ENCODE measurements at regions not wholly inside any gene's neighbourhood (a gene's known extent, or its start where the extent isn't known, plus 50 kb on each side); places are given as distances from the start of the nearest gene placed in this dataset.

GRCh38 chr14:71492346-71492745 lies 439.9 kb upstream of the RGS6 start:
- H3K4me3 ChIP-seq (ENCODE audit: extremely low read depth, insufficient read depth, low read length, poor library complexity, severe bottlenecking) = no peak overlapping the region

DNA sequence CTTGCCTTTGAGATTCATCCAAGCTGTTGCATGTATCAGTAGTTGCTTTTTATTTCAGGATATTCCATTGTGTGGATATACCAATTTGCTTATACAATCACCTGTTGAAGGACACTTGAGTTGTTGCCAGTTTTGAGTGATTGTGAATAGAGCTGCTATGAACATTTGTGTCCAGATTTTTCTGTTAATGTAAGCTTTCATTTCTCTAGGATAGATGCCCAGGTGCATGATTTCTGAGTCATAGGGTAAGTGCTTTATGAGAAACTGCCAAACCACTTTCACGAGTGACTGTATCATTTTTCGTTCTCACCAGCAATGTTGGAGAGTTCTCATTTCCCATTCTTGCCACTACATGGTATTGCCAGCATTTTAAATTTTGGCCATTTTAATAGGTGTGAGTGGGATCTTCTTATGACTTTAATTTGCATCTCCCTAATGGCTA lies 434.6 kb upstream of the RGS6 start:
- 92% methylated on average over 2 of the region's 2 CpGs; no CpG with 5 or more reads in 1 of the 2 experiments for WGBS, 2 experiments (ENCODE audit: insufficient coverage in 2 of 2)

More at GRCh38 chr14:71492346-71492745, 439.9 kb upstream of the RGS6 start:
- 89 to 100% methylated on average over 2 to 4 of the region's 5 CpGs for WGBS, 2 experiments (ENCODE audit: insufficient coverage in 2 of 2)
- Histone ChIP-seq H3K9me3 (ENCODE audit: control insufficient read depth, low read length) (no peaks in the 10 kb centered on the region), H3K27ac (ENCODE audit: low read depth, low read length, severe bottlenecking) (no peak overlapping the region), H3K36me3 (ENCODE audit: control insufficient read depth, insufficient read depth, low read length) (no peaks in the 10 kb centered on the region), H3K4me1 (ENCODE audit: control insufficient read depth, insufficient read depth, low read length, poor library complexity, severe bottlenecking) (peaks cover 16% of the 10 kb centered on the region)

DNA sequence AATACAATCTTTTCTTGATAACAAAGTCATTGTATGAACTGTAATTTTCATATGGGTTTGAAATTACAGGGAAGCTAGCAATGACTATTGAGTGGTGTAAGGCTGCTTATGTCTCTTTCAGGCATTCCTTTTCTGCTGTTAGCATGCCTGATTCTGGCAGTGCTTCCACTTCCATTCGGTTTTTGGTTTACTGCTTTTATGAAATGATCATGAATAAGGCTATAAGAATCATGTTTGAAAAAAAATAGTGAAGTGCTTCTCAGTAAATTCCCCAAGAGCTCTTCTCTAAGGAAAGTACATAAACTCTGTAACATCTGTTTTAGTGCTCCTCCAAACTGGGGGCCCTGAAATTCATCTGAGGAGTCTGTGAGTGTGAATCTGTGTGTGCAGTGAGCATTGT lies 434.0 kb upstream of the RGS6 start:
- H3K9me3 ChIP-seq (ENCODE audit: control insufficient read depth, low read length) = no peaks in the 10 kb centered on the region
- H3K4me3 ChIP-seq (ENCODE audit: extremely low read depth, insufficient read depth, low read length, poor library complexity, severe bottlenecking) = no peak overlapping the region
- H3K27ac ChIP-seq (ENCODE audit: low read depth, low read length, severe bottlenecking) = no peak overlapping the region
- 67% methylated on average over 1 of the region's 1 CpG; no CpG with 5 or more reads in 1 of the 2 experiments for WGBS, 2 experiments (ENCODE audit: insufficient coverage in 2 of 2)
- no peaks in the 10 kb centered on the region for H3K4me1 ChIP-seq (ENCODE audit: control insufficient read depth, insufficient read depth, low read length, poor library complexity, severe bottlenecking)
- no peaks in the 10 kb centered on the region for H3K36me3 ChIP-seq (ENCODE audit: control insufficient read depth, insufficient read depth, low read length)

More for the DNA sequence above, 434.6 kb upstream of the RGS6 start:
- Histone ChIP-seq H3K36me3 (ENCODE audit: control insufficient read depth, insufficient read depth, low read length) (no peaks in the 10 kb centered on the region), H3K27ac (ENCODE audit: low read depth, low read length, severe bottlenecking) (no peak overlapping the region), H3K4me1 (ENCODE audit: control insufficient read depth, insufficient read depth, low read length, poor library complexity, severe bottlenecking) (no peaks in the 10 kb centered on the region), H3K9me3 (ENCODE audit: control insufficient read depth, low read length) (no peaks in the 10 kb centered on the region), H3K4me3 (ENCODE audit: extremely low read depth, insufficient read depth, low read length, poor library complexity, severe bottlenecking) (no peak overlapping the region)

DNA sequence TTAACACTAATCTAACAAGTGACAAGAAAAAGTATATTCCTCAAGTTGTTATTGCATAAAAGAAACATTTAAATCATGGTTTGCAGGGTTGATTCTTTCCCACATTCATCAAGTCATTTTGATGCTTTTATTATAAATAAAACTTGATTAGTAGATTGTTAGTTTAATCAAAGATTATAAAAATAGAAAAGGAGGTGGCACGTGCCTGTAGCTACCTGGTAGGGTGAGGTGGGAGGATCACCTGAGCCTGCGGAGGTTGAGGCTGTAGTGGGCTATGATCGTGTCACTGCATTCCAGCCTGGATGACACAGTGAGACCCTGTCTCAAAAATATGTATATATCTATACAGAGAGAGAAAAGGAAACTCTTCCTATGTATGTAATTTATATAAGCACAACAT lies 433.2 kb upstream of the RGS6 start:
- H3K4me1 ChIP-seq (ENCODE audit: control insufficient read depth, insufficient read depth, low read length, poor library complexity, severe bottlenecking) = no peaks in the 10 kb centered on the region
- H3K9me3 ChIP-seq (ENCODE audit: control insufficient read depth, low read length) = no peaks in the 10 kb centered on the region
- H3K4me3 ChIP-seq (ENCODE audit: extremely low read depth, insufficient read depth, low read length, poor library complexity, severe bottlenecking) = no peak overlapping the region
- H3K36me3 ChIP-seq (ENCODE audit: control insufficient read depth, insufficient read depth, low read length) = no peaks in the 10 kb centered on the region
- 89 to 100% methylated on average over 1 to 2 of the region's 3 CpGs for WGBS, 2 experiments (ENCODE audit: insufficient coverage in 2 of 2)
- H3K27ac ChIP-seq (ENCODE audit: low read depth, low read length, severe bottlenecking) = no peak overlapping the region

DNA sequence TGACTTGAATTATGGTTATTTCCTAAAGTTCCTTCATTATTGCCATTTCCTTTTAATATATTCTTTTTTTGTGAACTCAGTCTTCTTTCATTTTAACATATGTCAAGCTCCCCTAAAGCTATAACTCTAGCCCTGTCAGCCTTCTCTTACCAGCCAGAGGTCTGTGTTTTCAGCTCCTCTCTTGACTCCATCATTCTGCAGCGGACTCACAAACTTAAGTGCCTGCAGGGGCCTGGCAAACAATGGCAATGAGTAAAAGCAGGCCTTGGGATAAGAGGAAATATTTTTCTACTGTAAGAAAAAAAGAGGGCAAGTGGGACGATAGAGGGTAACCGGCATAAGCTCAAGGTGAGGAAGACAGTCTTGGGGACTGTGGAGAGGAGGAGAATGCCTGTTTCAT lies 424.5 kb upstream of the RGS6 start:
- Histone ChIP-seq H3K9me3 (ENCODE audit: control insufficient read depth, low read length) (no peaks in the 10 kb centered on the region), H3K27ac (ENCODE audit: low read depth, low read length, severe bottlenecking) (no peak overlapping the region), H3K36me3 (ENCODE audit: control insufficient read depth, insufficient read depth, low read length) (peaks cover under 1% of the 10 kb centered on the region), H3K4me3 (ENCODE audit: extremely low read depth, insufficient read depth, low read length, poor library complexity, severe bottlenecking) (no peak overlapping the region), H3K4me1 (ENCODE audit: control insufficient read depth, insufficient read depth, low read length, poor library complexity, severe bottlenecking) (no peaks in the 10 kb centered on the region)
- WGBS, 2 experiments (ENCODE audit: insufficient coverage in 2 of 2) = 93 to 100% methylated on average over 3 of the region's 3 CpGs

DNA sequence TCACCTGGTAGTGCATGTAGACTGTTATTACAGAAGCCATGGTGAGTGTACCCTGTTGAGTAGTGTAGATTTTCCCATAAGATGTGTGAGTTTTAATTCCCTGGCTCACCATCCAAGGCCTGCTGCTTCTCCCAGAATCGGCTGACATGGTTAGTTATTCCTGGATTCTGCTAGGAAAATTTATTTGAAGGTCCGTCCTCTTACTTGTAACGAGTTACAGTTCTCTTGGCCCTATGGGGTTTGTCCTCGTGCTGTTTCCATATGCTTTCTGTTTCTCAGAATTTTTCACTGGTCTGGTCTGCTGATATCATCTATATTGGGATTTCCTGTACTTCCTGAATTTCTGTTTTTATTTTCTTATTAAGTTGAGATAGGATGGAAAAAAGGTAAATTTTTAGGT lies 423.3 kb upstream of the RGS6 start:
- Histone ChIP-seq H3K9me3 (ENCODE audit: control insufficient read depth, low read length) (no peaks in the 10 kb centered on the region), H3K36me3 (ENCODE audit: control insufficient read depth, insufficient read depth, low read length) (peaks cover 7% of the 10 kb centered on the region), H3K27ac (ENCODE audit: low read depth, low read length, severe bottlenecking) (no peak overlapping the region), H3K4me3 (ENCODE audit: extremely low read depth, insufficient read depth, low read length, poor library complexity, severe bottlenecking) (no peak overlapping the region), H3K4me1 (ENCODE audit: control insufficient read depth, insufficient read depth, low read length, poor library complexity, severe bottlenecking) (no peaks in the 10 kb centered on the region)
- WGBS, 2 experiments (ENCODE audit: insufficient coverage in 2 of 2) = 85 to 93% methylated on average over 3 to 4 of the region's 4 CpGs

DNA sequence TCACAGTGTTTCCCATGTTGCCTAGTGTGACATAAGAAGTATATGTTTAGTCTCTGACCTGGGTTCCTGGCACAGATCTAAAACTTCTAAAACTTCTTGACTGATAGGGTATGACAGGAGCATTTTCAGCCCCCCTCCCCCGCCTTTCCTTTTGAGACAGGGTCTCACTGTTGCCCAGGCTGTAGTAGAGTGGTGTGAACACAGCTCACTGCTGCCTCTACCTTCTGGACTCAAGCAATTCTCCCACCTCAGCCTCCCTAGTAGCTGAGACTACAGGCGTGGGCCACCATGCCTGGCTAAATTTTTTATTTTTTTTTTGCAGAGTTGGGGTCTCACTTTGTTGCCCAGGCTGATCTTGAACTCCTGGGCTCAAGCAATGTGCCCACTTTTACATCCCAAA lies 421.1 kb upstream of the RGS6 start:
- no peak overlapping the region for H3K27ac ChIP-seq (ENCODE audit: low read depth, low read length, severe bottlenecking)
- H3K9me3 ChIP-seq (ENCODE audit: control insufficient read depth, low read length) = no peaks in the 10 kb centered on the region
- peaks cover 7% of the 10 kb centered on the region for H3K36me3 ChIP-seq (ENCODE audit: control insufficient read depth, insufficient read depth, low read length)
- H3K4me3 ChIP-seq (ENCODE audit: extremely low read depth, insufficient read depth, low read length, poor library complexity, severe bottlenecking) = no peak overlapping the region
- WGBS, 2 experiments (ENCODE audit: insufficient coverage in 2 of 2) = no CpG with 5 or more reads among the region's 2 CpGs
- no peaks in the 10 kb centered on the region for H3K4me1 ChIP-seq (ENCODE audit: control insufficient read depth, insufficient read depth, low read length, poor library complexity, severe bottlenecking)

DNA sequence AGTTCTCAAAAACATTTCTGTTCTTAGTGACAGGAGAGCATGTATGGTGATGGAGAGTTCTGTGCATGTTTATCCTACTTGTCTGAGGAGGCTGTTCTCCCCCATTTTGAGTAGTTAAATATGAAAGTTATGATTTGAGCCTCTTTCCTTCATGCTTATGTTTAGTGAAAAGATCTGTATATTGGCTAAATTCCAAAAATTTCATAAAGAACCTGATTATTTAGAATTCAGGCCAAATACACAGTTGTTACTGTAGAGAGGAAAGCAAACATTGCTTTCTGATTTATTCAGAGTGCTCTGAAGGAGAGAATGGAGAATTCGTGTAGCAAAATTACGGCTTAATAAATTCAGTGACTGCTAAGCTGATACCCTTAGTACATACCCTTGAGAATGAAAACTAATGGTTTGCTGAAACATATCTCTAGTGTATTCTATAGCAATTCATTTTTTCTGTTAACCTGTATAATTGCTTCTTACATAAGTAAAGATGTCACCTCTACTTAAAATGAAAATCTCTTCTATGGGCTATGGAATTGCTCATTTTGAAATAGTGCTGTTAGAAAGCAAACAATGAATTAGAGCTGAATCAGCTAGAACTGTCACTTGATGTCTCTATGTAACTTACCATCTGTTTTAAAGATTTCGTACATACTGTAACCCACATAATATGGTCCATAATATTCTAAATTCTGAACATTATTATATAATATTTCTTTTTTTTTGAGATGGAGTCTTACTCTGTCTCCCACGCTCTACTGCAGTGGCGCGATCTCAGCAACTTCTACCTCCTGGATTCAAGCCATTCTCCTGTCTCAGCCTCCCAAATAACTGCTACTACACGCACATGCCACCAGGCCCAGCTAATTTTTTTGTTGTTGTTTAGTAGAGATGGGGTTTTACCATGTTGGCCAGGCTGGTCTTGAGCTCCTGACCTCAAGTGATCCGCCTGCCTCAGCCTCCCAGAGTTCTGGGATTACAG lies 417.0 kb upstream of the RGS6 start:
- H3K9me3 ChIP-seq (ENCODE audit: control insufficient read depth, low read length) = peaks cover 3% of the 10 kb centered on the region
- no peaks in the 10 kb centered on the region for H3K4me1 ChIP-seq (ENCODE audit: control insufficient read depth, insufficient read depth, low read length, poor library complexity, severe bottlenecking)
- 93 to 100% methylated on average over 2 of the region's 8 CpGs for WGBS, 2 experiments (ENCODE audit: insufficient coverage in 2 of 2)
- H3K4me3 ChIP-seq (ENCODE audit: extremely low read depth, insufficient read depth, low read length, poor library complexity, severe bottlenecking) = no peak overlapping the region
- H3K36me3 ChIP-seq (ENCODE audit: control insufficient read depth, insufficient read depth, low read length) = peaks cover 11% of the 10 kb centered on the region
- H3K27ac ChIP-seq (ENCODE audit: low read depth, low read length, severe bottlenecking) = no peak overlapping the region

DNA sequence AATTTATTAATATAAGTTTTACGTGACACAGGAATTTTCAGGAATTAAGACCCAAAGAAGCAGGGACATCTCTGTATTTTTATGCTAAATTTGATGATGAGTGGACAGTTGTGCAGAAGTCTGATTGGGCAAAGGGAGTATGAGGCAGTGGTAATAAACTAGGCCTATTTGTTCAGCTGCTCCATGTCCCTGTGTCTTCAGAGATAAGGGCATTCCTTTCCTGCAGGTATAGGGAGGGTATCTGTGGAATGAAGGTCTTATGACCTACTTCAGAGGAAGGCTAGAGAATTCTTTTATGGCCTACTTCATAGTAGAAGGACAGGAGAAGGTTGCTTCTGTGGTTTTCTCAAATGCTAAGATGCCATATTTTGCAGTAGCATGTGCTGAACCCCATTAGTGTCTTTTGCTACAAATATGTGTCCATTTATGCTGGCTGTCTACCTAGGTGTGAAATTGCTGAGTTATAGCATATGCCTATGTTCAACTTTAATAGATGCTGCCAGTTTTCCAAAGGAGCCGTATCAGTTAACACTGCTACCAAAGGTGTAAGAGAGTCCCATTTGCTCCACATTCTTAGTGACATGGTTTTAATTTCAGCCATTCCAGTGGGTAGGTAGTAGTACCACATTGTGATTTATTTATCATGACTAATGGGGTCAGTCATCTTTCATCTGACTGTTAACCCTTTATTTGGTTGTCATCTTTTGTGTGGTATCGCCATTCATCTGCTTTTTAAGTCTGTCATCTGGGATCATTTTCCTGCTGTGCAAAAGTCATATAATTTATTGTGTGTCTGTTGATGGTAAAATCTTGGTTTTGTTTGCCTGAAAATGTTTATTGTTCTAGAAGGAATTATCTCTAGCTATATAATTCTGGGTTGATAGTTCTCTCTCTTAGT lies 410.7 kb upstream of the RGS6 start:
- peaks cover 4% of the 10 kb centered on the region for H3K36me3 ChIP-seq (ENCODE audit: control insufficient read depth, insufficient read depth, low read length)
- 91 to 100% methylated on average over 2 to 3 of the region's 3 CpGs for WGBS, 2 experiments (ENCODE audit: insufficient coverage in 2 of 2)
- peaks cover 3% of the 10 kb centered on the region for H3K9me3 ChIP-seq (ENCODE audit: control insufficient read depth, low read length)
- no peak overlapping the region for H3K4me3 ChIP-seq (ENCODE audit: extremely low read depth, insufficient read depth, low read length, poor library complexity, severe bottlenecking)
- H3K27ac ChIP-seq (ENCODE audit: low read depth, low read length, severe bottlenecking) = no peak overlapping the region
- H3K4me1 ChIP-seq (ENCODE audit: control insufficient read depth, insufficient read depth, low read length, poor library complexity, severe bottlenecking) = no peaks in the 10 kb centered on the region

- no peak overlapping the region for H3K4me3 ChIP-seq (ENCODE audit: extremely low read depth, insufficient read depth, low read length, poor library complexity, severe bottlenecking)
- no peak overlapping the region for H3K27ac ChIP-seq (ENCODE audit: low read depth, low read length, severe bottlenecking)
These were observed 408.5 kb upstream of the RGS6 start for GRCh38 chr14:71523630-71524319.

More at GRCh38 chr14:71523630-71524319, 408.5 kb upstream of the RGS6 start:
- Histone ChIP-seq H3K4me1 (ENCODE audit: control insufficient read depth, insufficient read depth, low read length, poor library complexity, severe bottlenecking) (no peaks in the 10 kb centered on the region), H3K36me3 (ENCODE audit: control insufficient read depth, insufficient read depth, low read length) (no peaks in the 10 kb centered on the region), H3K9me3 (ENCODE audit: control insufficient read depth, low read length) (no peaks in the 10 kb centered on the region)
- WGBS, 2 experiments (ENCODE audit: insufficient coverage in 2 of 2) = no CpG with 5 or more reads among the region's 2 CpGs

All from mesodermal cell (in vitro differentiated cells).